ENCODE measurements at regions not wholly inside any gene's neighbourhood (a gene's known extent, or its start where the extent isn't known, plus 50 kb on each side); places are given as distances from the start of the nearest gene placed in this dataset.
A peak's percentile ranks its signal among the peaks of the same experiment; 100 is the strongest.
"Not testable (repeated sequence)": the region's sequence is repeated elsewhere in the genome, so short reads cannot be mapped to it uniquely, and the experiment has no call there.

GRCh38 chr6:11379805-11380204, 147.3 kb upstream of the NEDD9 start:
- DNase-seq = no peak
- Mint-ChIP-seq H3K27me3 (no peaks in the 10 kb centered on the region), H3K9me3 (peaks cover 15% of the 10 kb centered on the region), H3K4me1 (peaks cover 61% of the 10 kb centered on the region), H3K27ac (peak overlapping the region; percentile 25), H3K36me3 (peaks cover 64% of the 10 kb centered on the region), H3K4me3 (peak overlapping the region; percentile 64)

- peaks cover 72% of the 10 kb centered on the region for H3K4me1 Mint-ChIP-seq
- no peaks in the 10 kb centered on the region for H3K27me3 Mint-ChIP-seq
- H3K9me3 Mint-ChIP-seq = peaks cover 15% of the 10 kb centered on the region
- no peak overlapping the region for H3K27ac Mint-ChIP-seq
- H3K4me3 Mint-ChIP-seq = no peak overlapping the region
- DNase-seq = no peak
- peaks cover 72% of the 10 kb centered on the region for H3K36me3 Mint-ChIP-seq
These were observed 146.2 kb upstream of the NEDD9 start for GRCh38 chr6:11378639-11379038.

GRCh38 chr6:11374036-11375010, 141.9 kb upstream of the NEDD9 start:
- H3K4me1 Mint-ChIP-seq = peaks cover 64% of the 10 kb centered on the region

GRCh38 chr6:11373208-11373607, 140.7 kb upstream of the NEDD9 start:
- Mint-ChIP-seq H3K4me1 (peaks cover 72% of the 10 kb centered on the region), H3K27ac (no peak overlapping the region), H3K36me3 (peaks cover 69% of the 10 kb centered on the region), H3K27me3 (no peaks in the 10 kb centered on the region), H3K4me3 (no peak overlapping the region), H3K9me3 (peaks cover 24% of the 10 kb centered on the region)
- no peak for DNase-seq

More at GRCh38 chr6:11374036-11375010, 141.9 kb upstream of the NEDD9 start:
- H3K27ac Mint-ChIP-seq = peak overlapping the region; percentile 94
- peaks cover 24% of the 10 kb centered on the region for H3K9me3 Mint-ChIP-seq
- H3K27me3 Mint-ChIP-seq = no peaks in the 10 kb centered on the region
- peaks cover 74% of the 10 kb centered on the region for H3K36me3 Mint-ChIP-seq
- peak; percentile 51 for DNase-seq
- peak overlapping the region; percentile 64 for H3K4me3 Mint-ChIP-seq

- H3K27me3 Mint-ChIP-seq, DNase-seq, H3K4me3 Mint-ChIP-seq: not testable (repeated sequence)
- Mint-ChIP-seq H3K9me3 (peaks cover 18% of the 10 kb centered on the region), H3K27ac (peak overlapping the region; percentile 59), H3K4me1 (peaks cover 75% of the 10 kb centered on the region), H3K36me3 (peaks cover 67% of the 10 kb centered on the region)
These were observed 139.8 kb upstream of the NEDD9 start for GRCh38 chr6:11372186-11372790.

GRCh38 chr6:11370191-11371018, 137.9 kb upstream of the NEDD9 start:
- peaks cover 80% of the 10 kb centered on the region for H3K4me1 Mint-ChIP-seq
- peak overlapping the region; percentile 2 for H3K27ac Mint-ChIP-seq
- H3K36me3 Mint-ChIP-seq = peaks cover 66% of the 10 kb centered on the region
- DNase-seq = no peak
- no peaks in the 10 kb centered on the region for H3K27me3 Mint-ChIP-seq
- H3K9me3 Mint-ChIP-seq = peaks cover 13% of the 10 kb centered on the region
- H3K4me3 Mint-ChIP-seq = no peak overlapping the region

- peak; percentile 24 for DNase-seq
- Mint-ChIP-seq H3K27me3 (no peaks in the 10 kb centered on the region), H3K4me3 (peak overlapping the region; percentile 42), H3K27ac (peak overlapping the region; percentile 76), H3K9me3 (peaks cover 13% of the 10 kb centered on the region), H3K4me1 (peaks cover 80% of the 10 kb centered on the region), H3K36me3 (peaks cover 67% of the 10 kb centered on the region)
These were observed 136.3 kb upstream of the NEDD9 start for GRCh38 chr6:11368760-11369159.

GRCh38 chr6:11368264-11368663, 135.8 kb upstream of the NEDD9 start:
- Mint-ChIP-seq H3K4me3 (no peak overlapping the region), H3K4me1 (peaks cover 83% of the 10 kb centered on the region), H3K9me3 (peaks cover 13% of the 10 kb centered on the region), H3K27me3 (no peaks in the 10 kb centered on the region), H3K36me3 (peaks cover 69% of the 10 kb centered on the region), H3K27ac (peak overlapping the region; percentile 76)
- DNase-seq = no peak

- H3K4me3 Mint-ChIP-seq = no peak overlapping the region
- H3K4me1 Mint-ChIP-seq = peaks cover 87% of the 10 kb centered on the region
- peak overlapping the region; percentile 93 for H3K27ac Mint-ChIP-seq
- H3K36me3 Mint-ChIP-seq = peaks cover 73% of the 10 kb centered on the region
- peaks cover 12% of the 10 kb centered on the region for H3K9me3 Mint-ChIP-seq
- DNase-seq = no peak
- no peaks in the 10 kb centered on the region for H3K27me3 Mint-ChIP-seq
These were observed 135.3 kb upstream of the NEDD9 start for GRCh38 chr6:11367638-11368199.

GRCh38 chr6:11366934-11367637, 134.6 kb upstream of the NEDD9 start:
- Mint-ChIP-seq H3K4me3 (no peak overlapping the region), H3K9me3 (peaks cover 10% of the 10 kb centered on the region), H3K36me3 (peaks cover 73% of the 10 kb centered on the region), H3K4me1 (peaks cover 88% of the 10 kb centered on the region), H3K27me3 (no peaks in the 10 kb centered on the region), H3K27ac (peak overlapping the region; percentile 93)
- DNase-seq = no peak

GRCh38 chr6:11366183-11366933, 133.9 kb upstream of the NEDD9 start:
- H3K9me3 Mint-ChIP-seq = peaks cover 13% of the 10 kb centered on the region
- peak overlapping the region; percentile 60 for H3K4me3 Mint-ChIP-seq
- H3K4me1 Mint-ChIP-seq = peaks cover 92% of the 10 kb centered on the region
- peak overlapping the region; percentile 93 for H3K27ac Mint-ChIP-seq
- no peaks in the 10 kb centered on the region for H3K27me3 Mint-ChIP-seq
- DNase-seq = peak; percentile 57
- H3K36me3 Mint-ChIP-seq = peaks cover 76% of the 10 kb centered on the region

- peak overlapping the region; percentile 93 for H3K27ac Mint-ChIP-seq
- H3K36me3 Mint-ChIP-seq = peaks cover 82% of the 10 kb centered on the region
- no peak overlapping the region for H3K4me3 Mint-ChIP-seq
- DNase-seq = no peak
- no peaks in the 10 kb centered on the region for H3K27me3 Mint-ChIP-seq
- H3K4me1 Mint-ChIP-seq = peaks cover 86% of the 10 kb centered on the region
- peaks cover 26% of the 10 kb centered on the region for H3K9me3 Mint-ChIP-seq
These were observed 132.5 kb upstream of the NEDD9 start for GRCh38 chr6:11364971-11365397.

GRCh38 chr6:11363881-11364576, 131.6 kb upstream of the NEDD9 start:
- Mint-ChIP-seq H3K27ac (peak overlapping the region; percentile 82), H3K9me3 (peaks cover 30% of the 10 kb centered on the region), H3K36me3 (peaks cover 88% of the 10 kb centered on the region)

More at GRCh38 chr6:11363881-11364576, 131.6 kb upstream of the NEDD9 start:
- DNase-seq = peak; percentile 68
- Mint-ChIP-seq H3K4me1 (peaks cover 85% of the 10 kb centered on the region), H3K4me3 (peak overlapping the region; percentile 26), H3K27me3 (no peaks in the 10 kb centered on the region)

Data from activated naive CD8-positive, alpha-beta T cell treated with anti-CD3 and anti-CD28 coated beads for 36 hours (primary cell).